ENCODE measurements at regions not wholly inside any gene's neighbourhood (a gene's known extent, or its start where the extent isn't known, plus 50 kb on each side); places are given as distances from the start of the nearest gene placed in this dataset.
"Not testable (repeated sequence)": the region's sequence is repeated elsewhere in the genome, so short reads cannot be mapped to it uniquely, and the experiment has no call there.

DNA sequence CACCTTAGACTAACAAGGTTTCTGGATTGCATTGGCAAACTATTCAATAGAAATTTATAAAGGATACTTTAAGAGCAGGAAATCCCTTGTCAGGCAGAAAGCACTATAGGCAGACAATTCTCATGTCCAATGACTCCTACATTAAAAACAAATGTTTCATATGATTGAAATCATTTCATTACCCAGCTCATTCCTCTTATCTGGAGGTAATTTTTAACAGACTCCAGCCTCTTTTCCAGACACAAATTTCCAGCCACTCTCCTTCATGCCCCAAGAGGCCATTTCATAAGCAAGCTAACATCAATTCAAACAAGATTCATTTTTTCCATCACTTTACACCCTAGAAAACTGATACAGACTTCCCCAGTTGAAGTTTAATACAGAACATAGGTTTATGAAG is 495.1 kb upstream of the FRG1 start:
- DNase-seq, result no peak

DNA sequence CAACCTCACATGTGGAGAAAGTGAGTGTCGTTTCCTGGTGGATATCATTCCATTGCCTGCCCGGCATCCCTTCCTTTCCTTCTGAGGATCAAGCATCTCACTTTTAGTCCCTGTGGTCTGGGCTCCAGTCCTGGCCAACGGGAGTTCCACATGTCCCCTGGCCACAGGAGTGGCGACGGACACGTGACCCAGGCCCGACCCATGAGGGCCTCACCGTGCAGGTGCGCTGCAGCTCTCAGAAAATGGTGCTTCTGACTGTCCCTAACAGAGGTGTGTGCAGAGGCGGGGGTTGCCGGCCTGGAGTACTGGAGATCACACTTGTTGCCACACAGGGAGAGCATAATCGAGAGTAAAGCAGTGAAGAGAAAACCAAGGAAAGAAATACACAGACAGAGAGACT is 476.9 kb upstream of the FRG1 start:
- DNase-seq, result no peak

DNA sequence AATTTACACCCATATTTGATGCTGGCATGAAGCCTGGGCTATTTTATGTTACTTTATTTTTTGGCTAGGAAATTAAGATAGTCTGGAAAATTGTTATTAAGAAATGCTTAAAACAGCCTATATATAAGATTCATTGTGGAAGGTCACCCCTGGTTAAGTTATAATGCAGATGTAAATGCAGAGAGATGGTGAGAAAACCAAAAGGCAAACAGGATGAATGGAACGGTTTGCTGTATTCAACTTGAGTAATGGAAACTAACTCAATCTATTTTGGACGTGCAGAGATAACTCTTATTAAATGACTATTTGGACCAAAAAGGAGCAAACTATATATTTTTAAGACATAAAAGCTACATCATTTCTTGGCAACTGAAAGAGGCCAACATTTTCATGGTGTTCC is 446.3 kb upstream of the FRG1 start:
- no peak for DNase-seq

DNA sequence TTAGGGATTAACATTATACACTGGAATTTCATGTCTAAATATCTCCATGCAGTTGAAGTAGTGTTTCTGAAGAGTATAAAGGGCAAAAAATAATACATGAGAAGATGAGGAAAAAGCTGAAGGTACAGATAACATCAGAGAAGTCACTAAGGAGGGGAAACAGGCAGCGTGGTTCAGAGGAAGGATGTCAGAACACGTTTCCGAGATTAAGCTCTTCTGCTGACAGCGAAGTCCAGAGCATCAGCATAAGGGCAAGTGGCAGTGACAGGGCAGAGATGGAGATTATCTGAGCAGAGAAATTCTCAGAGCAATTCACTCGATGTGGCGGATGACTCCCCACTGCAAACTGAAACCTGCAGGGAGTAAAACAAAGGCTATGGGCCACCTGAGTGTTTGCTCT is 443.2 kb upstream of the FRG1 start:
- no peak for DNase-seq

DNA sequence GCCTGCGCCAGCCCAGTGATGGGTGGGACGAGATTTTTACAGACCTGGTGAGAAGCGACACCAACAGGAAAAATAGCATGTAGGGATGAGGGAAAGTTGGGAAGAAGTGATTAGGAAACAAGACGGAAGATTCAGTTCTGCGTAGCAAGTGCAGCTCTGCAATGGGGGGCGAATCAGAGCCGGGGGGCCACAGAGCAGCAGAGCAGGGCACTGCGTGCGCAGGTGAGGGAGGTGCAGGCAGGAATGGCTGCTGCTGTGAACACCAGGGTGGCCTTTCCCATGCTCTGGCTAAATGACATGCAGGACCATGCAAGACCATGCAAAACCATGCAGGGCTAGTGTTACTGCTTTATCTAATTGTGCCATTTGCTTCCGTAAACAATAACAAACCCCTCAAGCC is 442.7 kb upstream of the FRG1 start:
- DNase-seq, result no peak

DNA sequence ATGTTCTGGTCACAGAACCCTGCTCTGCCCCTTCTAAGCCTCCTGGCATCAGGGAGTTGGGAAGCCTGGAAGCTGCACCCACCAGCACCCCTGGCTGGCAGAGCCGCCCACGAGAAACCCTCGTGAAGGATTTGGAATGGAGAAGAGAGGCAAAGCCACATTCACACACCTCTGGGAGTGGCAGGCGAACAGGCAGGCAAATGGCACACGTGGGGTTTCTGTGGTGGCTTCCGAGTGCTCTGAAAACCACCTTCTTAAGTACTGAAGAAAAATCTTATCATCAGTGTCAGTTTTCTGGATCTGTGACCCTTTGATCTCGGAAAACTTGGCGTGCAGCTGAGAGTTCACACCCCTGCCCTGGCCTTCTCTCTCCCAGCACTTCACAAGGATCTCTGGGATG is 442.2 kb upstream of the FRG1 start:
- no peak for DNase-seq

DNA sequence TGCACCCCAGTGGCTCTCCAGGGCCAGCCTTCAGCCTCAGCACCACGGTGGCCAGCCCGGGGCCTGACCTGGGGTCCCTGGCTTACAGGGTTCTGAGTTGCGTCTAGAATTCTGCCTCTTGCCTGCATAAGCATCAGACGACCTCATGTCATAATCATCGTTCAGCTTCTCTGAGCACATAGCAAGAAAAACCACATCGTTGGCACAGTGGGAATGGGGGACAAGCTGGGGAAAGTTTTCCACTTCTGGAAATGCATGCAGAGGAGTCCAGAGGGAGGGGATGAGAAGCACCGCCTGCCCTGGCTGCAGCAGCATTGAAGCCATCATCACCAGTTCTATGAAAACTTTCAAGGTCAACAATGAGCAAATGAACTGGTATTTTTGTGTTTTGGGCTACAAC is 441.0 kb upstream of the FRG1 start:
- DNase-seq, result no peak

DNA sequence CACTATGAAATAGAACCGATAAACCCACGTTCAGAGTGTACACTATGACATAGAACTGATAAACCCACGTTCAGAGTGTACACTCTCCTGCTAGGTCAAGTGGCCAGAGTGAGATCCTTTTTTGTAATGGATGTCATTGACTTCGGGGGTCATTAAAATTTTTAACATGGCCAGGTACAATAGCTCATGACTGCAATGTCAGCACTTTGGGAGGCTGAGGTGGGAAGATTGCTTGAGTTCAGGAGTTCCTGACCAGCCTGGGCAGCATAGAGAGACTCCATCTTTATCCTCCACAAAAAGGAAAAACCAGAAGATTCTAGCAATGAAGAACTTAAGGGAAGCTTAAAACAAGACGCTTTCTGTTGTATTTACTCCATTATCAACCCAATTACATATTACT is 439.7 kb upstream of the FRG1 start:
- no peak for DNase-seq

DNA sequence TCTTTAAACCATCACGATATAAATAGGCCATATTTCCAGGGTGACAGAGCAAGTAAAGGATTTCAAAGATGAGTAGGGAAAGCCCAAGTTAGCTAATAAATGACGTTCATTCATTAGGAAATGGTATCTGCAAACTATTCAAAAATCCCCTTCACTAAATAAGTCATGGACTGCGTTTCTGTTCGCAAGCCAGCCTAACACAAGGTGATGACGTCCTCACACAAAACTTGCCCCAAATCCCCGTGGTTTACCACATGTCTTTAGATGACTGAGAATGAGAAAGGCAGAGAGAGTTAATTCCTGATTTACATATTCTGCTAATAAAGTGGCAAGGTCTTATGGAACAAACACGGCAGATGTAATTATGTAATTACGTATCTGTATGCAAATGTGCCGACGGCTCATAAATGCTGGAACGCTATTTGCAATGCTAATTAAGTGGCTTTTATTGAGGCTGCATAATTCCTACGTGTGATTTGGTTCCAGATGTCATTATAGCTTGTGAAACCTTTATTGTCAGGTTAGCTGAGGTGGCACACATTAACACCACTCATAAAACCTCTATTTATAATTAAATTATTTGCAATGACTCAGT is 437.7 kb upstream of the FRG1 start:
- no peak for DNase-seq

DNA sequence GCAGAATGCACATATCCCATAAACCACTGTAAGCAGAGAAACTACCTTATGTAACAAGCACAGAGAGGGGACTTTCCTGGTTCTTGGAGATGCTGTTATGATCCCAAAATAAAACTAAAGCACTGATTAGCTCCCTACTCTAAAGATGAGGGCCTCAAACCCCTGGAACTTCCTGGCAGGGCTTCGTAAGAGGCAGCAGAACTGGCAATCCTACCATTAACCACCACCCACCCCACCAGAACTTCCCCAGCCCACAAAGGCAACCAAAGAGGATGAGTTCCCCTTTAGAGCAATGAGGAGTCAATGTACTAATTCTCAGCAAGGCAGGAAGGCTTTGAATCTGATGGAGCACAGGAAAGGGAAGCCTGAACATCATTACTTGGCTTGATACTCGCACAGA is 436.5 kb upstream of the FRG1 start:
- DNase-seq, result no peak

DNA sequence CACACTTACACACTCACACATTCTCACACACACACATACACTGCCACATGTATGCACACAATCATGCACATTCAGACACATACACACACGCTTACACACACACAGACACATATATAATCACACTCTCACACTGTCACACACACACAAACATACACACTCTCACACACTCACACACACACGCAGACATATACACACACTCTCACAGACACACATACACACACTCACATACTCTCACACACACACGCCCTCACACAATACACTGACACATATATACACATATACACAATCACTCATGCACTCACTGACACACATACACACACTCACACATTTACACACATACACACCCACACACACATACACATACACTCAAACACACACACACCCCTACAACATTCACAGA is 435.3 kb upstream of the FRG1 start:
- no peak for DNase-seq

DNA sequence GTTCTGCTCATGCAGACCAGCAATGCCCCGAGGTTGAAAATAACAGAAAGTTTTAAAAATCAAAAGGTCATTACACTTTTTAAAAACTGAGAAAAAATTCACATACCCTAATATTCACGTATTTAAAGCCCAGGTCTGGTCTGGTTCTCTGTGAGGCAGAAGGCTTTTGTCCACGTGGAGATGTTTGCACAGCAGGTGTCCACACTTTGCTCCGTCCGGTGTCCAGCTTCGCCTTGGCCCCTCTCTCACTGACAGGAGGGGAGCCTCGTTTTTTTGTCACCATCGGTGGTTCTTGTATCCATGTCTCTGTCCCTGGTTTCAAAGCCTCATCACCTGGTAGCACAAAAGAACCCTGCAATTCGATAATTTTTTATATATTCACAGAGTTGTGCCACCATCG is 434.6 kb upstream of the FRG1 start:
- DNase-seq, result no peak

DNA sequence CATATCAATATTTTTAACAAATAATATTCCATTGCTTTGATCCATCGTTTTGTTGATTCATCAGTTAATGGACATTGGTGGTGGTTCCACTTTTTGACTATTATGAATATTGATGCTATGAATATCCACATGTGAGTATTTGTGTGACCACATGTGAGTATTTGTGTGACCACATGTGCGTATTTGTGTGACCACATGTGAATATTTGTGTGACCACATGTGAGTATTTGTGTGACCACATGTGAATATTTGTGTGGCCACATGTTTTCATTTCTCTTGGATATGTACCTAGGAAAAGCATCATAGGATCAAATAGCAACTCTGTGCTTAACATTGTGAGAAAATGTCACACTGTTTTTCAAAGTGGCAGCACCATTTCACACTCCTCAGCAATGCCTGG is 433.6 kb upstream of the FRG1 start:
- DNase-seq, result no peak

DNA sequence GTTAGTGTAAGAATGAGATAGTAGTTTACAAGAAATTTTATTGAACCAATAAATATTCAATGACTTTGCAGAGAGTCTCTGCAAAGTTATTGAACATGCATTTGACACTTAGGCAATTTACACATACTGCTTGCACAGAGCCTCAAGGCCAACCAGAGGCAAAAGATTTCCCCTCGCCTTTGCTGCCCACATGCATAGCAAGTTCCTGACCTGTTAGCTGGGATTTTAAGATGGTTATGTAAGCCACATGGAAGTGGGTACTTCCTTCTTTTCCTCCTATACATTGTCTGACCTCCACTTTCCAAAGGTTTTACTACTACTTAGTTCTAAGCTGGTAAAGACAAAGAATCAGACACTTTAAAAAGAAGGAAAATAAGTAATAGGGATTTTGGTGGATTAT is 430.1 kb upstream of the FRG1 start:
- no peak for DNase-seq

DNA sequence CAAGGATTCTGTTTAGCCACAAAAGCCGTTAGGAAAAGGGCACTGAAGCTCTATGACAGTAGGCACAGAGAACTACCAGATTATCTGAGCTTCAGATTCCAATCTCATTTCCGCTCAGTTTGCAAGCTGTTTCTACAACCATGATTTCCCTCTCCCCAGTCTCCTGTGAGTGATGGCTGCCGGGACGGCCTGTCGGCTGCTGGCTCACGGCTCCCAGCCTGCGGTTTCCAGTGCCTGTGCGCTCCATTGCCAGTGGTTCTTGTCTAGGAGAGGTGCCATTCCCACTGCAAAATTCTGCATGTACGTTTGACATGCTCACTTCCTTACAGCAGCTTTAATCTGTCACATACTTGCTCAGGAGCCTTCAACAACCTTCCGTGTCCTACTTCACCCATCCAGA is 429.1 kb upstream of the FRG1 start:
- no peak for DNase-seq

DNA sequence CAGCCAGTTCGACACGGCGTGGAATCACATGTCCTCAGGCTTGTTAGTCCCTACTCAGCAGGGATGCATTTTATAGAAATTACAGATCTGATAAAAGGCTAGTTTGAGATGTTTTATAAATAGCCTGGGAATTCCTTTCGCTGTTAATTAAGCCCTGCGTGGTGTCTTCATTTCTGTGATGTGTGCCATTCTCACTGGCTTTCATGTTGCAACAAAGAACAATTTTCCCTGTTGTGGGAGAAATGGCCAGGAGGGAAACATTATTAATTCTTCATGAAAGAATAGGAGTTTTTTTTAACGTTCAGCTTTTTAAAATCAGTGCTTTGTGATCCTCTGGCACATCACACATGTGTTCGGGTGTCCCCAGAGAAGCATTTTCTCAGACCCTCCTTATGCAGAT is 427.3 kb upstream of the FRG1 start:
- DNase-seq, result no peak

DNA sequence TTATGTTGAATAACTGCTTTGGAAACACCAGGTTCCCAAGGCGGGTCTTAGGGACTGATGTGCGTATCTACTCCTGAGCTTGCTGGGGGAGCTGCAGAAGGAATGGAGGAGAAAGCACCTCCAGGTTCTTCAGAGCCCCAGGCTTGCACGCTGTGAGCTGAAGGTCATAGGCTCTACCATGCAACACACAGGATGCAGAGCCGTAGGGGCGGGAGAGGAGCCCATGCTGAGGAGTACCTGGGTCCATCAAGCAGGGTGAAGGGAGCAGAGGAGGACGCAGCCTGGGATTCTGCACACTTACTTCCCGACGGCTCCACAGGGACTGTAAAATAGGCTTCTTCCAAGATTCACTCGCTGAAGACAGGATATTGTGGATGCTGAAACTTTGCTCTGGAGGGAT is 426.5 kb upstream of the FRG1 start:
- no peak for DNase-seq

DNA sequence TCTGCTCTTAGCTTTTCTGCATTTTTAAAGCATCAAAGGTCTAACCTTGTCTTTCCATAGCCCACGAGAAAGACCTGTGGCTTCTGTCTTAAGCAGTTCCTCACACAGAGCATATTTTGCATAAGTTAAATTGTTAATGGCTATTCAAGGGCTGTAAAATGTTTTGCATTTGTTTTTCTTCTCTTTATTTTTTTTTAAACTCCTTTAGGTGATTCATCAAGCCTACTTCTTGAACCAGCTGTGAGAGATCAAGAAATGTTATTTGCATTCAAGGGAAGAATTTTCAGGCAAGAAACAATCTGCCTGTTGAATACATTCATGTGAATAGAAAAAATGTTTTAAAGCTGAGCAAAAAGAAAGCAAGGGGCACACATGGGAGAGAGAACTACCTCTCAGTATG is 423.8 kb upstream of the FRG1 start:
- no peak for DNase-seq

DNA sequence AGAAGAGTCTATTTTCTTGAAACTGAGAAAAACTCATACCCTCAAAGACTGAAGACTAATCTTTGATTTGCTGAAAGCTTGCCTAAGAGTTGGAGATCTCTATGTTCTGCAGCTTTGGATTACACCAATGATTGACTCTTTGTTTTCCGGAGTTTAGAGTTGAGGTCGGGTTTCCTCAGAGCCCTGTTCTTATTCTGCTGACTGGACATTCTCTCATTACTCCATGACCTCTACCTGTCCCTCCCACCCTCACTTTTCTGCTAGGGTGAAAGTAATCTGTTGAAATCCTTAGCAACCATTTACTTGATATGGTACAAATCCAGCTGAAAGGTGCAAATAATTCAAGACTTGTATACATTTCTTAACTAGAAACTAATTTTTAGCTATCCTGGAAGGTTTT is 421.5 kb upstream of the FRG1 start:
- DNase-seq, result no peak

DNA sequence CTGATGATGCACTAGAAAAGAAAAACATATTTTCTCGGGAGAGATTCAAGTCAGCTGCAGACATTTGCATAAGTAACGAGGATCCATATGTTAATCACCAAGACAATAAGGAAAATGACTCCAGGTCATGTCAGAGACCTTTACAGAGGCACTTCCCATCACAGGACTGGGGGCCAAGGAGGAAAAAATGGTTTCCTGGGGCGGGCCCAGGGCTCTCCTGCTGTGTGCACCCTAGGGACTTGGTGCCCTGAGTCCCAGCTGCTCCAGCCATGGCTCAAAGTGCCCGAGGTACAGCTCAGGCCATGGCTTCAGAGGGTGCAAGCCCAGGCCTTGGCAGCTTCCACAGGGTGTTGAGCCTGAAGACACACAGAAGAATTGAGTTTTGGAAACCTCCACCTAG is 415.4 kb upstream of the FRG1 start:
- no peak for DNase-seq

DNA sequence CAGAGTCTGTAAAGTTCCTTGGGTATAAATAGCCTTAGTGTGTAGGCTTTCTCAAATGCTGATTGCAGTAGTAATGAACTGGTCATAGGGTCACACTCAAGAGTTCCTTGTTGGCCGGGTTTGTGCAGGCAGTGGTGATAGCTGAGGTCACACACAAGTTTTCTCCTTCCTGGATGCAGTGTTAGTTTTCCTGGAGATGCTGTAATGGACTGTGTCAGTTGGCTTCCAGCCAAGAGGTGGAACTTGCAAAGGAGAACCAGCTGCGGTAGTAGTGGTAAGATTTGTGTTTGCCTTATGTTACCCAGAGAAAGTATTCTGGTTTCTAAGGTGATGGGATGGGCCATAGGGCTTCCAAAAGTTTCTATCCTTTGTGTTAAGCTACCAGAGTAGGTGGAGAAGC is 409.8 kb upstream of the FRG1 start:
- no peak for DNase-seq

DNA sequence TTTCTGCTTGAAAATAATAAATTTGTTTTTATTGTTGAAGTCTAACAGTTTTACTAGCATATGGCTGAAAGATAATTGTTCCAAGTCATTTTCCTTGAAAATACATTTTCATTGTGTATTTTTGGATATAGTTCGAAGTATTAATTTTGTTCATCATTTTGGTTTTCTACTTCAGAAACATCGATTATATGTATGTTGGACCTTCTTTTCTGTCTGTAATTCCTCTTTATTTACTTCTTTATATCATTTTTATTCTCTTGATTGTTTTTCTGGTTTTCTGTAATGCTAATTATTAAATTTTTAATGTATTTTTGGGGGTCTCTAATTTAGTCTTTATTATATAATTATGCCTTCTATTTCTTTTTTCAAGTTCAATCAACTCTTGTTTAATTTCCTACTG is 407.1 kb upstream of the FRG1 start:
- DNase-seq, result no peak

DNA sequence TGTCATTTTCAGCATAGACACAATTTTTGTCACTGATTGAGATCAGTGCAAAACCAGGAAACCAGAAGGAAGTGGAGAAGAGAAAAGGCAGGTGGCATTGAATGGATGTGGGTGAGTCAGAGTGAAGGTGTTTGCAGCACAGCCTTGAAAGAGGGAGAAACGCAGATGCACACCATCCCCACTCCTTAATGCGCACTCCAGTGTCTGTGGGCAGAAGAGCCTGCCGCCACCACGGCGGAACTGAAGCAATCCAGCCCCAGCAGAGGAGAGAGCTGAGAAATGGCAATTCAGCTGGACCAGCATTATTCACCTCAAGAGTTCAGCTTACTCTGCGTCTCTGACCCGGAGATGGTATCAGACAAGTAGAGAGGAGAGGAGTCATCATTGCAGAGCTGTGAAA is 393.1 kb upstream of the FRG1 start:
- no peak for DNase-seq

DNA sequence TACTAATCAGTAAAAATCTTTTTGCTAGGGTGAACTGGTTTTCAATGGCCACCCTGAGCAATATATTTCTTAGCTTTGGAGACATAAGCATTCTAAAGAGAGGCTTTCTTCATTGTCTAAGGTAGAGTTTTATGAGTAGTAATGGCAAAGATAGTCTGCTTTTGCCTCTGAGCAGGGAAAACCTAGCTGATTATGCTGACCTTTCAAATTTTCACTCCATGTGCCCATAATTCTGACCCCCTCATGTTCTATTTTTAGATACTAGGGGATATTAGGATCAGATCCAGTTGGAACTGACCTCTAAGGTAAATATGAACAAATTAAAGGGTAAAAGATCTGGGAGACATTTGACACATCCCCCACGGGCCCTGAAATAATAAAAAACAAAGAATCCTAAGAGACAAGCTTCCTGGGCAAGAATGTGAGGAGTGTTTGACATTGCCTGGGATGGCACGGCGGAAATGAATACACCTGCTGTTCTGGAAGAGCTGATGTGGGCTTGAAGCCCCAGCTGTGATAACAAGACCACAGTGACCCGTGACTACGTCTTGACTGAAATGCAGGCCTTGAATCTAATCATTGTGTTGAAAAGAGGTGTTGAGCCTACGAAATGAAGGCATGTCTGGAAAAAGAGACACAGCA is 392.1 kb upstream of the FRG1 start:
- no peak for DNase-seq

DNA sequence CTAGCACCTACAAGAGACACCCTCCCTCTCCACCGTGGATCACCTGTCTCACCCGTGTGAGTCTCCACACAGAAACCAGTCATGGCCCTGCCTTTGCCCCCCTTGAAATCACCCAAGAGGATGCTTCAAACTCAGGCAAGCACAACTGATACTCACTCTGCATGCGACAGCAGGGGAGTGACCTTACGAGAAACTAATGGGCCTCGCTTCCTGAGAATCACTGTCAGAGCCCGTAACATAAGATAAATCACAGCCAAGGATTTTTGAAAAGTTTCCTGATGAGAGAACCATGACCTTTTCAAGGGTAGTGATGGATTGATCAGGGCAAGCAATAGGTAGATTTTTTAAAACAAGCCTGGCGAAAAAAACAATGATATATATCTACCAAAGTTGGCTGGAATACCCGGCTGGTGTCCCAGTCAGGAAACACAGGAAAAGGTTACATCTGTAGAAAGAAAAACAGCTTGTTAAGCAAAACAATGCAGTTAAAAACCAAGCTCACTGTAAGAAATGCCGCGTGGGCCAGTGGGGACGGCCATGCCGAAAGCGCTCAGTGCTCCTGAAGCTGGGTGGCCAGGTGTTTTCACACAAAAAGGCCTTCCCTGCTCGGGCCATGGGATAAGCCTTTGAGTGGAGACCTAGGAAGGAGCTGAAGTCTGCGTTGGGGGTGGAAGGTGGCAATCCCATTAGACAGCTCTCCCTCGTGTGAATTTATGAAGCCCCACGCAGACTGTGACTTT is 388.6 kb upstream of the FRG1 start:
- not testable (repeated sequence) for DNase-seq

All from NCI-H446 treated with DMSO at 0.1 percent for 48 hours (cell line).